ENCODE measurements at regions not wholly inside any gene's neighbourhood (a gene's known extent, or its start where the extent isn't known, plus 50 kb on each side); places are given as distances from the start of the nearest gene placed in this dataset.

GRCh38 chr5:68627001-68627400 is 411.4 kb downstream of the PIK3R1 start:
- TF ChIP-seq CTCF (conservative IDR thresholded peaks at IDR 0.05; ENCODE audit: low read length) (no peak), EZH2phosphoT487 (IDR thresholded peaks at IDR 0.05; ENCODE audit: borderline replicate concordance, low read depth, low read length) (no peak)
